ENCODE measurements at regions not wholly inside any gene's neighbourhood (a gene's known extent, or its start where the extent isn't known, plus 50 kb on each side); places are given as distances from the start of the nearest gene placed in this dataset.

- DNase-seq: no peak
- H3K4me1 Mint-ChIP-seq: no peaks in the 10 kb centered on the region
- no peak overlapping the region for H3K4me3 Mint-ChIP-seq
- peaks cover 6 to 34% (median 22%) of the 10 kb centered on the region in 6 donors for H3K9me3 Mint-ChIP-seq
- no peak overlapping the region for H3K27ac Mint-ChIP-seq
- H3K36me3 Mint-ChIP-seq: peaks cover 0 to 5% (median 0%) of the 10 kb centered on the region in 3 donors
- no peaks in the 10 kb centered on the region for H3K27me3 Mint-ChIP-seq (ENCODE audit: low read depth in 3 of 3)
Measured at GRCh38 chr21:22649246-22649645, 1651.0 kb downstream of the NCAM2 start.

GRCh38 chr21:22650226-22650625 is 1652.0 kb downstream of the NCAM2 start:
- H3K4me3 Mint-ChIP-seq: no peak overlapping the region
- peaks cover 0 to 5% (median 0%) of the 10 kb centered on the region in 3 donors for H3K36me3 Mint-ChIP-seq
- H3K9me3 Mint-ChIP-seq: peaks cover 5 to 32% (median 20%) of the 10 kb centered on the region in 6 donors
- no peak overlapping the region for H3K27ac Mint-ChIP-seq
- no peaks in the 10 kb centered on the region for H3K27me3 Mint-ChIP-seq (ENCODE audit: low read depth in 3 of 3)
- no peak for DNase-seq
- H3K4me1 Mint-ChIP-seq: no peaks in the 10 kb centered on the region

- Mint-ChIP-seq H3K4me3 (no peak overlapping the region), H3K27me3 (ENCODE audit: low read depth in 3 of 3) (no peaks in the 10 kb centered on the region), H3K4me1 (no peaks in the 10 kb centered on the region), H3K9me3 (peaks cover 4 to 33% (median 20%) of the 10 kb centered on the region in 6 donors), H3K36me3 (no peaks in the 10 kb centered on the region), H3K27ac (no peak overlapping the region)
- DNase-seq: no peak
Measured at GRCh38 chr21:22657781-22658180, 1659.6 kb downstream of the NCAM2 start.

GRCh38 chr21:22670148-22670547 is 1671.9 kb downstream of the NCAM2 start:
- Mint-ChIP-seq H3K27ac (no peak overlapping the region), H3K4me1 (no peaks in the 10 kb centered on the region), H3K27me3 (ENCODE audit: low read depth in 3 of 3) (peaks cover 0 to 2% (median 0%) of the 10 kb centered on the region in 3 donors), H3K4me3 (no peak overlapping the region), H3K9me3 (peaks cover 13 to 56% (median 39%) of the 10 kb centered on the region in 6 donors), H3K36me3 (peaks cover 0 to 9% (median 0%) of the 10 kb centered on the region in 3 donors)
- DNase-seq: no peak

GRCh38 chr21:22679207-22679606 is 1681.0 kb downstream of the NCAM2 start:
- no peaks in the 10 kb centered on the region for H3K4me1 Mint-ChIP-seq
- DNase-seq: no peak
- H3K4me3 Mint-ChIP-seq: no peak overlapping the region
- no peak overlapping the region for H3K27ac Mint-ChIP-seq
- H3K27me3 Mint-ChIP-seq (ENCODE audit: low read depth in 3 of 3): peaks cover 0 to 2% (median 0%) of the 10 kb centered on the region in 3 donors
- H3K9me3 Mint-ChIP-seq: peaks cover 6 to 58% (median 34%) of the 10 kb centered on the region in 6 donors
- H3K36me3 Mint-ChIP-seq: no peaks in the 10 kb centered on the region

GRCh38 chr21:22691658-22692057 is 1693.4 kb downstream of the NCAM2 start:
- Mint-ChIP-seq H3K4me1 (no peaks in the 10 kb centered on the region), H3K9me3 (peaks cover 17 to 58% (median 46%) of the 10 kb centered on the region in 6 donors), H3K4me3 (no peak overlapping the region), H3K27me3 (ENCODE audit: low read depth in 3 of 3) (peaks cover 0 to 1% (median 0%) of the 10 kb centered on the region in 3 donors), H3K27ac (no peak overlapping the region), H3K36me3 (peaks cover 0 to 6% (median 0%) of the 10 kb centered on the region in 3 donors)
- no peak for DNase-seq

- Mint-ChIP-seq H3K27ac (no peak overlapping the region), H3K9me3 (peaks cover 0 to 26% (median 10%) of the 10 kb centered on the region in 6 donors), H3K27me3 (ENCODE audit: low read depth in 3 of 3) (peaks cover 0 to 1% (median 0%) of the 10 kb centered on the region in 3 donors), H3K4me1 (no peaks in the 10 kb centered on the region), H3K4me3 (no peak overlapping the region), H3K36me3 (peaks cover 0 to 4% (median 4%) of the 10 kb centered on the region in 3 donors)
- no peak for DNase-seq
Measured at GRCh38 chr21:22703521-22703920, 1705.3 kb downstream of the NCAM2 start.

GRCh38 chr21:22710721-22711120 is 1712.5 kb downstream of the NCAM2 start:
- no peak overlapping the region for H3K4me3 Mint-ChIP-seq
- H3K9me3 Mint-ChIP-seq: peaks cover 7 to 44% (median 19%) of the 10 kb centered on the region in 6 donors
- DNase-seq: no peak
- H3K27ac Mint-ChIP-seq: no peak overlapping the region
- no peaks in the 10 kb centered on the region for H3K4me1 Mint-ChIP-seq
- peaks cover 0 to 1% (median 0%) of the 10 kb centered on the region in 3 donors for H3K27me3 Mint-ChIP-seq (ENCODE audit: low read depth in 3 of 3)
- H3K36me3 Mint-ChIP-seq: peaks cover 0 to 4% (median 0%) of the 10 kb centered on the region in 3 donors

GRCh38 chr21:22711636-22712035 is 1713.4 kb downstream of the NCAM2 start:
- H3K9me3 Mint-ChIP-seq: peaks cover 9 to 52% (median 24%) of the 10 kb centered on the region in 6 donors
- peaks cover 0 to 1% (median 0%) of the 10 kb centered on the region in 3 donors for H3K27me3 Mint-ChIP-seq (ENCODE audit: low read depth in 3 of 3)
- no peak for DNase-seq
- no peaks in the 10 kb centered on the region for H3K4me1 Mint-ChIP-seq
- H3K27ac Mint-ChIP-seq: no peak overlapping the region
- no peak overlapping the region for H3K4me3 Mint-ChIP-seq
- peaks cover 0 to 4% (median 0%) of the 10 kb centered on the region in 3 donors for H3K36me3 Mint-ChIP-seq

GRCh38 chr21:22725436-22725835 is 1727.2 kb downstream of the NCAM2 start:
- H3K9me3 Mint-ChIP-seq: peaks cover 7 to 50% (median 20%) of the 10 kb centered on the region in 6 donors
- H3K4me1 Mint-ChIP-seq: no peaks in the 10 kb centered on the region
- H3K36me3 Mint-ChIP-seq: no peaks in the 10 kb centered on the region
- no peaks in the 10 kb centered on the region for H3K27me3 Mint-ChIP-seq (ENCODE audit: low read depth in 3 of 3)
- no peak for DNase-seq
- H3K4me3 Mint-ChIP-seq: no peak overlapping the region
- no peak overlapping the region for H3K27ac Mint-ChIP-seq

GRCh38 chr21:22728091-22728490 is 1729.9 kb downstream of the NCAM2 start:
- Mint-ChIP-seq H3K27me3 (ENCODE audit: low read depth in 3 of 3) (peaks cover 0 to 1% (median 0%) of the 10 kb centered on the region in 3 donors), H3K4me3 (no peak overlapping the region), H3K9me3 (peaks cover 8 to 66% (median 28%) of the 10 kb centered on the region in 6 donors), H3K36me3 (peaks cover 0 to 10% (median 0%) of the 10 kb centered on the region in 3 donors), H3K27ac (no peak overlapping the region), H3K4me1 (no peaks in the 10 kb centered on the region)
- DNase-seq: no peak

- H3K27me3 Mint-ChIP-seq (ENCODE audit: low read depth in 3 of 3): no peaks in the 10 kb centered on the region
- no peaks in the 10 kb centered on the region for H3K4me1 Mint-ChIP-seq
- no peaks in the 10 kb centered on the region for H3K36me3 Mint-ChIP-seq
- H3K4me3 Mint-ChIP-seq: no peak overlapping the region
- H3K9me3 Mint-ChIP-seq: peaks cover 13 to 40% (median 29%) of the 10 kb centered on the region in 6 donors
- no peak overlapping the region for H3K27ac Mint-ChIP-seq
- no peak for DNase-seq
Measured at GRCh38 chr21:22743085-22743484, 1744.9 kb downstream of the NCAM2 start.

- no peak for DNase-seq
- Mint-ChIP-seq H3K4me1 (no peaks in the 10 kb centered on the region), H3K4me3 (no peak overlapping the region)
Measured at GRCh38 chr21:22754746-22755145, 1756.5 kb downstream of the NCAM2 start.

GRCh38 chr21:22758478-22758877 is 1760.3 kb downstream of the NCAM2 start:
- no peaks in the 10 kb centered on the region for H3K4me1 Mint-ChIP-seq
- no peak for DNase-seq
- peaks cover 2 to 27% (median 13%) of the 10 kb centered on the region in 6 donors for H3K9me3 Mint-ChIP-seq
- H3K27me3 Mint-ChIP-seq (ENCODE audit: low read depth in 3 of 3): peaks cover 0 to 2% (median 0%) of the 10 kb centered on the region in 3 donors
- no peak overlapping the region for H3K27ac Mint-ChIP-seq
- H3K4me3 Mint-ChIP-seq: no peak overlapping the region
- no peaks in the 10 kb centered on the region for H3K36me3 Mint-ChIP-seq

More at GRCh38 chr21:22754746-22755145, 1756.5 kb downstream of the NCAM2 start:
- no peak overlapping the region for H3K27ac Mint-ChIP-seq
- H3K9me3 Mint-ChIP-seq: peaks cover 0 to 11% (median 4%) of the 10 kb centered on the region in 6 donors
- H3K36me3 Mint-ChIP-seq: no peaks in the 10 kb centered on the region
- peaks cover 0 to 2% (median 0%) of the 10 kb centered on the region in 3 donors for H3K27me3 Mint-ChIP-seq (ENCODE audit: low read depth in 3 of 3)

- Mint-ChIP-seq H3K36me3 (no peaks in the 10 kb centered on the region), H3K4me3 (no peak overlapping the region), H3K9me3 (peaks cover 2 to 24% (median 11%) of the 10 kb centered on the region in 6 donors), H3K4me1 (no peaks in the 10 kb centered on the region), H3K27me3 (ENCODE audit: low read depth in 3 of 3) (peaks cover 0 to 2% (median 0%) of the 10 kb centered on the region in 3 donors), H3K27ac (no peak overlapping the region)
- no peak for DNase-seq
Measured at GRCh38 chr21:22762463-22762862, 1764.3 kb downstream of the NCAM2 start.
